Breast epithelium (tissue), 3 donors: ENCODE measurements at regions not wholly inside any gene's neighbourhood (a gene's known extent, or its start where the extent isn't known, plus 50 kb on each side); places are given as distances from the start of the nearest gene placed in this dataset.

Experiments used
- CTCF ChIP-seq, 3 donors: fragments of 450-650 bp; IDR thresholded peaks; one replicate each; pipeline ENCODE4 v1.5.1; 2016 to 2017; ENCODE audit warnings: antibody characterized with exemption in 3 of 3, mild to moderate bottlenecking in 3 of 3, moderate library complexity in 3 of 3
- POLR2A ChIP-seq: fragments of 450-650 bp; IDR thresholded peaks from one replicate; pipeline ENCODE4 v1.6.1; 2016; ENCODE audit warnings: antibody characterized with exemption, mild to moderate bottlenecking, moderate library complexity
- POLR2AphosphoS5 ChIP-seq, 3 donors: sonication (generic); formaldehyde crosslinking; IDR thresholded peaks; one replicate each; pipeline ENCODE4 v1.6.1; 2017; ENCODE audit warnings: antibody characterized with exemption in 3 of 3

DNA sequence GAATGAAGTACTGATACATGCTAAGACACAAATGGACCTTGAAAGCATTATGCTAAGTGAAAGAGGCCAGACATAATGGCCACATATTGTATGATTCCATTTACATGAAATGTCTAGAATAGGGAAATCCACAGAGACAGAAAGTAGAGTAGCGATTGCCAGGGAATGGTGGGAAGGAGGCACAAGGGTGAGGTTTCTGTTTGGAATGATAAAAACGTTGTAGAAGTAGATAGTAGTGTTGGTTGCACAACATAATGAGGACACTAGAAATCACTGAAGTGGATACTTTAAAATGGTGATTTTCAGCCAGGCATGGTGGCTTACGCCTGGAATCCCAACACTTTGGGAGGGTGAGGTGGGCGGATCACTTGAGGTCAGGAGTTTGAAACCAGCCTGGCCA lies 97.6 kb upstream of the VANGL1 start:
- TF ChIP-seq CTCF (IDR thresholded peaks at IDR 0.05): no peak
- TF ChIP-seq POLR2A: no peak
- TF ChIP-seq POLR2AphosphoS5 (IDR thresholded peaks at IDR 0.05): no peak
